A549 (cell line): ENCODE measurements at regions not wholly inside any gene's neighbourhood (a gene's known extent, or its start where the extent isn't known, plus 50 kb on each side); places are given as distances from the start of the nearest gene placed in this dataset.

ENCODE experiments used
- ATAC-seq, 2 experiments: fragments of 200-7000 bp in 1 of 2; fragments of >200 bp in 1 of 2; cut with Nextera tagmentation in 1 of 2; cut with Tn5 transposase in 1 of 2; 3 replicates each; pipeline versions ENCODE4 v1.8.0 to v1.9.1; 2018 to 2020; ENCODE audit warnings: mild to moderate bottlenecking in 1 of 2, moderate library complexity in 1 of 2
- CTCF ChIA-PET: fragments of 300-600 bp; sonication (Branson Sonifier 250); formaldehyde crosslinking; extraction: SDS; loops from one replicate; lab custom pipeline; 2021; ENCODE audit warnings: antibody characterized with exemption, inconsistent platforms; lab: Yijun Ruan, JAX
- POLR2A ChIA-PET: fragments of 350-600 bp; formaldehyde crosslinking; extraction: SDS; loops from one replicate; lab custom pipeline; 2021; ENCODE audit warnings: antibody characterized with exemption, inconsistent platforms; lab: Yijun Ruan, JAX
- DNase-seq, 2 experiments: peaks; one replicate each; pipeline versions ENCODE4 v3.0.0 to v3.0.0-alpha.2; 2011 to 2016; ENCODE audit warnings: low read depth in 1 of 2, low spot score in 1 of 2
- FAIRE-seq: peaks from 2 replicates; lab custom pipeline; 2011; peaks lifted over from hg19 to GRCh38; lab: Jason Lieb, UNC
- H3K27ac ChIP-seq, 2 experiments: fragments of >200 bp; sonication (Bioruptor Twin); formaldehyde crosslinking; 3 replicates each; pipeline ENCODE4 v1.5.1; 2016 to 2017
- H3K4me1 ChIP-seq: fragments of >200 bp; sonication (Bioruptor Twin); formaldehyde crosslinking; 3 replicates; pipeline ENCODE4 v1.6.1; 2016
- H3K4me2 ChIP-seq: fragments of >200 bp; sonication (Bioruptor Twin); formaldehyde crosslinking; 3 replicates; pipeline ENCODE4 v1.6.1; 2016
- H3K4me3 ChIP-seq: fragments of >200 bp; sonication (Bioruptor Twin); formaldehyde crosslinking; 3 replicates; pipeline ENCODE4 v1.5.1; 2016
- H3K9me3 ChIP-seq: fragments of >200 bp; sonication (Bioruptor Twin); formaldehyde crosslinking; 3 replicates; pipeline ENCODE4 v1.6.1; 2016
- BHLHE40 ChIP-seq: IDR thresholded peaks from 2 replicates; pipeline ENCODE4 v1.6.1; 2012; ENCODE audit warnings: low read depth, low read length, inconsistent platforms
- CBX8 ChIP-seq: fragments of 200-600 bp; sonication (generic); IDR thresholded peaks from 2 replicates; pipeline ENCODE4 v1.6.1; 2016
- CEBPB ChIP-seq, 2 experiments: fragments of >200 bp in 1 of 2; sonication (Bioruptor Twin) in 1 of 2; formaldehyde crosslinking in 1 of 2; IDR thresholded peaks; 2 replicates each; pipeline ENCODE4 v1.6.1; 2012 to 2016
- CTCF ChIP-seq: fragments of >200 bp; sonication (Bioruptor Twin); formaldehyde crosslinking; IDR thresholded peaks from 3 replicates; pipeline ENCODE4 v1.5.1; 2016
- EHF ChIP-seq: fragments of 250-450 bp; sonication (Bioruptor Pico); IDR thresholded peaks from 2 replicates; pipeline ENCODE4 v1.5.0; 2020; ENCODE audit warnings: mild to moderate bottlenecking
- ESRRA ChIP-seq: fragments of 150-350 bp; IDR thresholded peaks from 2 replicates; pipeline ENCODE4 v1.6.1; 2014; ENCODE audit warnings: mild to moderate bottlenecking, low read length, borderline replicate concordance
- FOSB ChIP-seq: fragments of 250-450 bp; sonication (Bioruptor Pico); IDR thresholded peaks from 2 replicates; pipeline ENCODE4 v1.5.0; 2020; ENCODE audit warnings: mild to moderate bottlenecking, moderate library complexity
- JUN ChIP-seq, 2 experiments: fragments of >200 bp; sonication (Bioruptor Twin); formaldehyde crosslinking; IDR thresholded peaks; 2 replicates in 1 of 2; 3 replicates in 1 of 2; pipeline ENCODE4 v1.6.1; 2016 to 2017
- JUNB ChIP-seq: fragments of >200 bp; sonication (Bioruptor Twin); formaldehyde crosslinking; IDR thresholded peaks from 2 replicates; pipeline ENCODE4 v1.6.1; 2016
- KDM1A ChIP-seq: fragments of 200-600 bp; sonication (generic); IDR thresholded peaks from 2 replicates; pipeline ENCODE4 v1.6.1; 2016; ENCODE audit warnings: low read depth, mild to moderate bottlenecking
- KDM5A ChIP-seq: fragments of 200-600 bp; sonication (generic); IDR thresholded peaks from 2 replicates; pipeline ENCODE4 v1.6.1; 2016; ENCODE audit warnings: antibody characterized with exemption, mild to moderate bottlenecking
- MAZ ChIP-seq: fragments of 150-350 bp; IDR thresholded peaks from 2 replicates; pipeline ENCODE4 v1.6.1; 2014; ENCODE audit warnings: antibody characterized with exemption, low read depth, low read length, borderline replicate concordance
- NPAS2 ChIP-seq: fragments of 250-450 bp; sonication (Bioruptor Pico); IDR thresholded peaks from 2 replicates; pipeline ENCODE4 v1.8.0; 2022; ENCODE audit warnings: mild to moderate bottlenecking, moderate library complexity, borderline replicate concordance
- NR3C1 ChIP-seq: fragments of >200 bp; sonication (Bioruptor Twin); formaldehyde crosslinking; IDR thresholded peaks from 3 replicates; pipeline ENCODE4 v1.6.1; 2017
- POLR2AphosphoS2 ChIP-seq: conservative IDR thresholded peaks from 2 replicates; pipeline ENCODE4 v1.6.1; 2012; ENCODE audit warnings: low read length, improper control_type of control experiment, inconsistent platforms
- RARB ChIP-seq: fragments of 250-450 bp; sonication (Bioruptor Pico); IDR thresholded peaks from 2 replicates; pipeline ENCODE4 v1.8.0; 2021; ENCODE audit warnings: mild to moderate bottlenecking, moderate library complexity
- RNF2 ChIP-seq: fragments of 200-600 bp; sonication (generic); IDR thresholded peaks from 2 replicates; pipeline ENCODE4 v1.6.1; 2016; ENCODE audit warnings: low read depth, mild to moderate bottlenecking, antibody characterized with exemption, moderate library complexity, borderline replicate concordance
- ZFP36 ChIP-seq: fragments of 450-650 bp; IDR thresholded peaks from 2 replicates; pipeline ENCODE4 v1.6.1; 2014; ENCODE audit warnings: borderline replicate concordance; ENCODE audit not compliant: partially characterized antibody
- ZNF302 ChIP-seq: fragments of 250-450 bp; sonication (Bioruptor Pico); IDR thresholded peaks from 2 replicates; pipeline ENCODE4 v1.9.0; 2021; ENCODE audit warnings: inconsistent platforms, mild to moderate bottlenecking, moderate library complexity
- WGBS: methylation state at CpG from one replicate; pipeline ENCODE4 v1.1.6; 2017; ENCODE audit errors: missing lambda C conversion rate; 5-methylcytosine and 5-hydroxymethylcytosine counted together
- TF ChIP-seq, protein P1 (sequence below): IDR thresholded peaks from 2 replicates; pipeline ENCODE4 v1.6.1; 2012
- TF ChIP-seq, protein P2 (sequence below): fragments of 200-600 bp; sonication (generic); IDR thresholded peaks from 2 replicates; pipeline ENCODE4 v1.6.1; 2016; ENCODE audit warnings: antibody characterized with exemption, mild to moderate bottlenecking, moderate library complexity

DNA sequence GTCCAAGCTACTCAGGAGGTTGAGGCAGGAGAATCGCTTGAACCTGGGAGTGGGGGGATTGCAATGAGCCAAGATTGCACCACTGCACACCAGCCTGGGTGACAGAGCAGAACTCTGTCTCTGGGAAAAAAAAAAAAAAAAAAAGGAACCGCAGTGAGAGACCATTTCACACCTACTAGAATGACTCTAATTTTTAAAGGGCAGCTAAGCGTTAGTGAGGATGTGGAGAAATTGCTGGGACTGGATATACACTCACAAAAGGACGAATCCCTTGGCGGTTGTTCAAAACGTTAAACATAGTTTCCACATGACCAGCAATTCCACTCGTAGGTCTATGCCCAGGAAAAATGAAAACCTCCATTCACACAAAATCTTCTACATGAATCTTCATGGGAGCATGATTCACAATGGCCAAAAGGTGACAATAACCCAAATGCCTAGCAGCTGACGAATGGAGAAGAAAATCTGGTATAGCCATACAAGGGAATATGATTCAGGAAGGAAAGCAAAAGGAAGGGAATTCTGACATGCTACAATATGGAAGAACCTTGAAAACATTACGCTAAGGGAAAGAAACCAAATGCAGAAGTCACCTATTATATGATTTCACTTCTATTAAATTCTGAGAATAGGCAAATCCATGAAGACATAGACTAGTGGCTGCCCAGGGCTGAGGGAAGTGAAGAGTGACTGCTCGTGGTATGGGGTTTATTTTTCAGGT, 127.0 kb downstream of the CHSY1 start:
- ChIA-PET CTCF (interaction anchor here (0.7 to 1.5 kb wide), 2 partner anchors 11 to 26 kb away, joined by 3 to 4 read pairs; no protein-coding TSS in a partner anchor), POLR2A (no interaction called here)
- TF ChIP-seq NPAS2: no peak
- TF ChIP-seq JUN (IDR thresholded peaks at IDR 0.05): no peak
- TF ChIP-seq KDM5A: no peak
- TF ChIP-seq KDM1A: no peak
- no peak for TF ChIP-seq RNF2
- no peak for TF ChIP-seq CTCF
- TF ChIP-seq POLR2AphosphoS2: no peak
- no peak for TF ChIP-seq FOSB (CRISPR knock-in tag)
- no peak for TF ChIP-seq BHLHE40
- TF ChIP-seq, protein P1, sequence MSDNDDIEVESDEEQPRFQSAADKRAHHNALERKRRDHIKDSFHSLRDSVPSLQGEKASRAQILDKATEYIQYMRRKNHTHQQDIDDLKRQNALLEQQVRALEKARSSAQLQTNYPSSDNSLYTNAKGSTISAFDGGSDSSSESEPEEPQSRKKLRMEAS: no peak
- TF ChIP-seq ZFP36: no peak
- TF ChIP-seq JUNB: no peak
- no peak for TF ChIP-seq CBX8
- TF ChIP-seq EHF: no peak
- Histone ChIP-seq H3K27ac (no peak overlapping the region), H3K4me2 (no peak overlapping the region), H3K4me3 (no peak overlapping the region), H3K4me1 (no peaks in the 10 kb centered on the region), H3K9me3 (peaks cover 20% of the 10 kb centered on the region)
- WGBS: 75% methylated on average over 10 of the region's 10 CpGs
- FAIRE-seq (no peak), ATAC-seq (no peak), DNase-seq (no peak)

DNA sequence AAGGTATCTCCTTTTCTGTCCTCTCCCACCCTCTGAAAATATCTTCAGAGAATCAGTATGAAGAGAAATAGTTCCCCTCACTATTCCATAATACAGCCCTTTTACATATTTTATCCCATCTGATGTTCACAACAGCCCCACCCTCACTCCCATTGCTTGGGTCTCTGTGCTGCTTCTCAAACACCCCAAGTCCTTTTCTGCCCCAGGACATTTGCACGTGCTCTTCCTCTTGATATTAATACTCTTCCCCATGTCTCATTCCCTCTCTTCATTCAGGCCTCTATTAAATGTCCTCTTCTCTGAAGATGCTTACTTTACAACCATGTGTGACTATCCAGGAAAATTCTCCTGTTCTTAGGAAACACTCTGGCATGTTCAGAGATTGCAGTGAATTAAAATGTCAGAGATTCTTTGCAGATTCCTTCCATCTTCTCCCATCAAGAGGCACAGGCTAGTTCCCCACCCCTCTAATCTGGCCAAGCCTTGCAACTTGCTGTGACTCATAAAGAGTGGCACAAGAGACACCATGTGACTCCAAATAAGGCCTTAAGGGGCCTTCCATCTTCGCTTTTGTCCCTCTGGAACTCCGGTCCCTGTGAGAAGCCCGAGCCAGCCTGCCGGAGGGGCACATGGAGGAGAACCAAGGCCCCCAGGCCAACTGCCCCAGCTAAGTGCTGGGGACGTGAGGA, 128.5 kb downstream of the CHSY1 start:
- Histone ChIP-seq H3K4me1 (no peaks in the 10 kb centered on the region), H3K4me2 (no peak overlapping the region), H3K27ac (no peak overlapping the region), H3K4me3 (no peak overlapping the region), H3K9me3 (peaks cover 8% of the 10 kb centered on the region)
- ATAC-seq (no peak), FAIRE-seq (no peak), DNase-seq (no peak)
- CTCF ChIA-PET: interaction anchor here (0.9 to 3.6 kb wide), 2 partner anchors 7 to 134 kb away, joined by 4 to 11 read pairs; no protein-coding TSS in a partner anchor
- POLR2A ChIA-PET: no interaction called here
- no peak for TF ChIP-seq MAZ
- no peak for TF ChIP-seq CEBPB (IDR thresholded peaks at IDR 0.05)
- no peak for TF ChIP-seq RARB (CRISPR knock-in tag)
- no peak for TF ChIP-seq ESRRA
- TF ChIP-seq, protein P2, sequence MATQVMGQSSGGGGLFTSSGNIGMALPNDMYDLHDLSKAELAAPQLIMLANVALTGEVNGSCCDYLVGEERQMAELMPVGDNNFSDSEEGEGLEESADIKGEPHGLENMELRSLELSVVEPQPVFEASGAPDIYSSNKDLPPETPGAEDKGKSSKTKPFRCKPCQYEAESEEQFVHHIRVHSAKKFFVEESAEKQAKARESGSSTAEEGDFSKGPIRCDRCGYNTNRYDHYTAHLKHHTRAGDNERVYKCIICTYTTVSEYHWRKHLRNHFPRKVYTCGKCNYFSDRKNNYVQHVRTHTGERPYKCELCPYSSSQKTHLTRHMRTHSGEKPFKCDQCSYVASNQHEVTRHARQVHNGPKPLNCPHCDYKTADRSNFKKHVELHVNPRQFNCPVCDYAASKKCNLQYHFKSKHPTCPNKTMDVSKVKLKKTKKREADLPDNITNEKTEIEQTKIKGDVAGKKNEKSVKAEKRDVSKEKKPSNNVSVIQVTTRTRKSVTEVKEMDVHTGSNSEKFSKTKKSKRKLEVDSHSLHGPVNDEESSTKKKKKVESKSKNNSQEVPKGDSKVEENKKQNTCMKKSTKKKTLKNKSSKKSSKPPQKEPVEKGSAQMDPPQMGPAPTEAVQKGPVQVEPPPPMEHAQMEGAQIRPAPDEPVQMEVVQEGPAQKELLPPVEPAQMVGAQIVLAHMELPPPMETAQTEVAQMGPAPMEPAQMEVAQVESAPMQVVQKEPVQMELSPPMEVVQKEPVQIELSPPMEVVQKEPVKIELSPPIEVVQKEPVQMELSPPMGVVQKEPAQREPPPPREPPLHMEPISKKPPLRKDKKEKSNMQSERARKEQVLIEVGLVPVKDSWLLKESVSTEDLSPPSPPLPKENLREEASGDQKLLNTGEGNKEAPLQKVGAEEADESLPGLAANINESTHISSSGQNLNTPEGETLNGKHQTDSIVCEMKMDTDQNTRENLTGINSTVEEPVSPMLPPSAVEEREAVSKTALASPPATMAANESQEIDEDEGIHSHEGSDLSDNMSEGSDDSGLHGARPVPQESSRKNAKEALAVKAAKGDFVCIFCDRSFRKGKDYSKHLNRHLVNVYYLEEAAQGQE: no peak
- no peak for TF ChIP-seq NR3C1
- TF ChIP-seq ZNF302 (CRISPR knock-in tag): no peak
- WGBS: 70% methylated on average over 6 of the region's 6 CpGs
